SH-SY5Y (cell line): ENCODE measurements at regions not wholly inside any gene's neighbourhood (a gene's known extent, or its start where the extent isn't known, plus 50 kb on each side); places are given as distances from the start of the nearest gene placed in this dataset.

Experiments used
- GATA2 ChIP-seq: IDR thresholded peaks from 2 replicates; pipeline ENCODE4 v1.6.1; 2011; ENCODE audit warnings: mild to moderate bottlenecking, low read depth, low read length
- GATA3 ChIP-seq: IDR thresholded peaks from 2 replicates; pipeline ENCODE4 v1.6.1; 2011; ENCODE audit warnings: low read depth, mild to moderate bottlenecking, low read length, moderate library complexity

DNA sequence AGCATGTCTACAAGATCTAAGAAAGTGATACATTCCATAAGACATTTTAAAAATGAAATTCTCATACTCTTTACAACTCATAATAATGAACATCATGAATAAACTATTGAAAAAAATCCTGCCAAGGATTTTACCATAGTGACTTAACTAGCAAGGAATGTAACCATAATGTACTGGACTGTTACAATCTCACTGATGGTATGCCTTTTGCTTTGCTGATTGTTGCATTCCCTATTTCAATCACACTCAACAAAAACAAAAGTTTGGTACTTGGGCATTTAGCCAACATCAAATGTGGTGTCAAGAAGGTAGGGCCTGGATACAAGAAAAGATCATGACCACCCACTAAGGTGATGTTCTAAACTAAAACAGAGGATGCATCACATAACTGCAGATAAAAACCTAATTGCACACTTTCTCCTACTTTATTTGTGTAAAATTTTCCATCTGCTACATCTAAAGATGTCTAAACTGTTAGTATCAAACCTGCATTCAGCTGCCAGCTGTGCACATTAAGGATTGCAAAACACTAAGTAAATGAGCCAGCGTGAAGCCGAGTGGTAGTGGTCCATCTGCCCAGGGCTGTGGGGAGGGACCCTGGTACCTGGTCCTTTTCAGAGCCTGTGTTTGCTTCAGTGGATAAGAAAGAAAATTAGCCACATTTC, 564.4 kb downstream of the ZEB2 start:
- no peak for TF ChIP-seq GATA2
- no peak for TF ChIP-seq GATA3
